ENCODE measurements at regions not wholly inside any gene's neighbourhood (a gene's known extent, or its start where the extent isn't known, plus 50 kb on each side); places are given as distances from the start of the nearest gene placed in this dataset.

DNA sequence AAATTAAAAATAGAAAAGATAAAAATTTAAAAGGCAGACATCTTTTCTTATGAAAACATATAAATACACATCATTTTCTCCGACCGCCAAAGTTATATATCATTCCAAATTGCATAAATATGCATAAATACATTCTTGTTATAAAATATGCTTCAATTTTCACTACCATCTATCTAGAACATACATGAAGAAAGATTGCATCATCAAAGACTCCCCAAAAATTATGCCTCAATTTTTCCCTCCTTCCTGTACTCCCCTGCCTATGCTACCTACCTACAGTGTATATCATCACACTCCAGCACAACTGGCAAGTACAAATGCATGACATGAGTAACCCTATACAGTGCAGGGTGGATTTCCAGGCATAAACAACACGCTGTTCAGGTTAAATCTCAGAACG, 49.9 kb upstream of the TENT5A start:
- no peaks in the 10 kb centered on the region for H3K36me3 Mint-ChIP-seq
- peaks cover 3% of the 10 kb centered on the region for H3K4me1 Mint-ChIP-seq
- no peak for DNase-seq (ENCODE audit: low spot score in 2 of 2, unreplicated experiment in 2 of 2)
- H3K27me3 Mint-ChIP-seq (ENCODE audit: low read depth): no peaks in the 10 kb centered on the region
- H3K4me3 Mint-ChIP-seq: no peak overlapping the region
- no peaks in the 10 kb centered on the region for H3K9me3 Mint-ChIP-seq
- no peak overlapping the region for H3K27ac Mint-ChIP-seq
- TF ChIP-seq CTCF (IDR thresholded peaks at IDR 0.05; ENCODE audit: unreplicated experiment): no peak

All from mesothelial cell of epicardium (in vitro differentiated cells).